ENCODE measurements at regions not wholly inside any gene's neighbourhood (a gene's known extent, or its start where the extent isn't known, plus 50 kb on each side); places are given as distances from the start of the nearest gene placed in this dataset.

- TF ChIP-seq CTCF (IDR thresholded peaks at IDR 0.05) (no peak), POLR2A (IDR thresholded peaks at IDR 0.05) (no peak)
Measured at GRCh38 chr5:1959231-1959630, 76.5 kb upstream of the IRX4 start.

All from lower leg skin (tissue), 3 donors.